HG03460 (cell line): ENCODE measurements at regions not wholly inside any gene's neighbourhood (a gene's known extent, or its start where the extent isn't known, plus 50 kb on each side); places are given as distances from the start of the nearest gene placed in this dataset.

Experiments used
- ATAC-seq: cut with Tn5 transposase; IDR thresholded peaks from one replicate; pipeline ENCODE4 v1.9.1; 2021; ENCODE audit not compliant: unreplicated experiment

DNA sequence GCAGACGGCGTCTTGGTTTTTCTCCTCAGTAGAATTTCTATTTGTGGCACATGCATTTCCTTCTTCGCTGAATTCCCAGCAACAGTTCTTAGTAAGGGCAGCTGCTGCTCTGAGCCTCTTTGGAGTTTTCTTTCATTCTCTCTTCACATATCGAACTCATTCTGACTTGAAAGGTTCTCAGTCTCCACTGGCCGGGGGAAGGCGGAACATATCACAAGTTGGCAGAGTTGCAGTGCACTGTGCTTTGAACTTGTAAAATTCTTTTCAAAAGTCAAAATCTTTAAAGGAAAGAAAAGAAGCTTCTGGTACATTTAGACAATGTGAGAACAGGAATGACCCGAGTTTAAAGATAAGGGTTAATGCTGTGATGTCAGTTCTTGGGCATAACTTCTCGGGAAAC lies 286.1 kb upstream of the MAP3K7 start:
- ATAC-seq: no peak

DNA sequence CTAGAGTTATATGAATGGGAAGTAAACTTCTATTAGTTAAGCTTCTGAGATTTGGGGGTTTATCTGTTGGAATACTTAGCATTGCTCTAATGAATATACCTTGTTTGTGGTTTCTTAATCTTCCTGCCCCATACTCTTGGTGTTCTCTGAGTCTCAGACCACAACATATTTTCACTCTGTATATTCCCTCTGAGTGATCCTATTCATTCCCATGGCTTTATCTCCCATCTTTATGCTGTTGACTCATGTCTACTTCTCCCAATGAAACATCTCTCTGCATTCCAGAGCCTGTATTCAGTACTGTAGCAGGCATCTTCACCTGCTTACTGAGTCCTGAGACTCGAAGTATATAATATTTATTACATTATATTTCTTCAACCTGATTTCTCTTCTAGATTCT lies 283.7 kb upstream of the MAP3K7 start:
- no peak for ATAC-seq

GRCh38 chr6:90868656-90869055 lies 281.8 kb upstream of the MAP3K7 start:
- ATAC-seq: no peak

DNA sequence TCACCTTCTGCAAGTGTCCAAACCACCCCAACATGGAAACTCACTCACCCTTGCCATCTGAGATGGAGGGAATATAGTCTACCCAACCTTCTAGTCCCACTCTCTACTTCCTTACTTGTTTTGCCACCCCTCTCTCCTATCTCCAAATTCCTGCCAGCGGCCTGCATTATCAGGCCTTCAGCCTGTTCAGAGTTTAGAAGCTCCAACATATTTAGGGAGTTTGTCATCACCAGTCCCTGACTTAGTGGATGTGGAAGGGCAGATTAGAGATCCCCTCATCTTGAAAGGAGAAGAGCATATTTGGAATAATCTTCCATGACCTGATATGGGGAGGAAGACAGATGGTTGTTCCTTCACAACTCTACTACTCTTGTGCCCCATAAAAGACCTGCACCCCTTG lies 281.4 kb upstream of the MAP3K7 start:
- no peak for ATAC-seq

GRCh38 chr6:90865513-90865912 lies 278.6 kb upstream of the MAP3K7 start:
- no peak for ATAC-seq

DNA sequence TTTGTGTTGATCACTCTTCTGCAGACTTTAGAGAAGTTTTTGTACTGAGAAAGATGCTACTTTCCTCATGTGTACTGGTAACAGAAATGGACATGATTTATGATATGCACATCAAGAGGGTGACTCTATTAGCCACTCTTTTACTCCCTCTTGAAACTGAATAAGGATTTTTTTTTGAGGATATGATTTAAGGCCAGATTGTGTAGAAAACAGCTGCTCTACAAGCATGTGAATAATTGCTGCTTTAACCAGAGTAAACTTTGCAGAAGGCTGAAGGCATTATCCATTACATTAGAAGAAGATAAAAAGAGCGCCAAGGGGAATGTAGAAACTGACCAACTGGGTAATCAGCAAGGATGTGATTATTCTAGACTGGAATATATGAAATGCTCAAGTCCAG lies 276.2 kb upstream of the MAP3K7 start:
- no peak for ATAC-seq

- no peak for ATAC-seq
Measured at GRCh38 chr6:90860822-90861601, 274.1 kb upstream of the MAP3K7 start.

DNA sequence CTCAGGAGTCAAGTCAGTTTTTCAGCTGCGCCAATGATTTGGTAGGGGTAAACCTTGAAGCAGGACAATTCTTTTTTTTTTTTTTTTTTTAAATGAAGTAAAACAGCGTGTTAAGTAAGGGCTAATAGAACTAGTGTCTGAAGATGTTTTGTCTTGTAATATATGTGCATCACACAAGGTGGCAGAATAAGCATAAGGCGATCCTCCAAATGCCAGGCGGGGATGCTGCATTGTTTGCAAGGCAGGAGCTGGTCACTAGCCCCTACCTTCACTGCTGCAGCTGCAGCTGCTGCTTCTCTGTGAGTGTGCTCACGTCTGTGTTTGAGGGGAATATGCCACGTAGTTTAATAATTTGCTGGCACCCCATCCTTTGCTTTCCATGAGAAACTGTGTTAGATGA lies 272.7 kb upstream of the MAP3K7 start:
- no peak for ATAC-seq

DNA sequence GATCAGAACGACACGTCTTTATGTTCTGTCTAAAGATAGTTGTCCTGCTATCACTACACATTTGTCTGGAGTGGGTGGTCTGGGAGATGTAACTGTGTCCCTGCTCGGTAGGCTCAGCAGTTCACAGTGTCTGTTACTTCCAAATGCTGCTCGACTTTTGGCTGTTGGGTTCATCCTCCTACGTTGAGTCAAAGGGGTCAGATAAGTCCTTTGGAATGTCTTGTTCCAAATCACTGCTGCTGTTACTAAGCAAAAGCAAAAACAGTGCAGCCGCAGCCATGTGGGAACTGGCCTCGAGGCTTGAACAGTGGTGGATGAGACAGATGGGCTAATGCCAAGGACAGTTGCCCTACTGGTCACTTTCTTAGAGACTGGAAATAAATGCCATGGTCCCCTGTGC lies 272.2 kb upstream of the MAP3K7 start:
- no peak for ATAC-seq

GRCh38 chr6:90849686-90850085 lies 262.8 kb upstream of the MAP3K7 start:
- ATAC-seq: no peak

DNA sequence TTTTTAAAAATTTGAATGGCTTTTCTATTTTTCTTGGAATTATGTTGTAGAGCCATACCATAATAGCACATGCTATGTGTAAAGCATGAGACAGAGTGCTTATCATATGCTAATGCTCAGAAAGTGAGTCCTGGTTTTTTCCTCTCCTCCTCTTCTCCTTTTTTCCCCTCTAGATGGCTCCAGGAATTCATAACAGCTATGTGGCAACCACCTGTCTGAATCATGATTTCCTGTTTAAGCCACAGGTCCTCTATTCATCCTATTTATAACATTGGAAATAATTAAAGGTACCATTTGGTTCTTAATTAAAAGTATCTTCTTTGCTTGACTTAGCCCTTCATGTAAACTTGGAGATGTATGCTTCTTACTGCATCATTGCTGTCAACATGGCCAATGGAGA lies 260.0 kb upstream of the MAP3K7 start:
- ATAC-seq: no peak

- ATAC-seq: no peak
Measured at GRCh38 chr6:90835596-90836212, 248.8 kb upstream of the MAP3K7 start.

DNA sequence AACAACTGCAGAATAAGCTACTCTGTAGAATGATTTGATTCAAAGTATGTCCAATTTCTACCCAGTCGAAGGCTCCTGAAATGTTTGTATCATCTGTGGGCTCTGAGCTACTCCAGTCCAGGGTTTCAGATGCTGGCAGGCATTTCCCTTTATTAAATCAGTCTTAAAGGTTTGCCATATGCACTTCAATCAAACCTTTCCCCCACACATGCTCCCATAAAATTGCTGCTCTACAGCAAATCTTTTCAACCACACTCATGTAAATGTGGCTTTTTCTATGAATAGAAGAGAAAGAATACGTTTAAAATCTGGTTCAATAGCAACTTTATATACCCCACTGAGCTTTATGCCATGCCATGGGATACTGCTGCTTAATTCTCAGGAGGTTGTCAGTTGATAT lies 242.4 kb upstream of the MAP3K7 start:
- ATAC-seq: no peak

- ATAC-seq: no peak
Measured at GRCh38 chr6:90820436-90820835, 233.6 kb upstream of the MAP3K7 start.

- ATAC-seq: no peak
Measured at GRCh38 chr6:90819483-90819882, 232.6 kb upstream of the MAP3K7 start.

- ATAC-seq: no peak
Measured at GRCh38 chr6:90818163-90818562, 231.3 kb upstream of the MAP3K7 start.

DNA sequence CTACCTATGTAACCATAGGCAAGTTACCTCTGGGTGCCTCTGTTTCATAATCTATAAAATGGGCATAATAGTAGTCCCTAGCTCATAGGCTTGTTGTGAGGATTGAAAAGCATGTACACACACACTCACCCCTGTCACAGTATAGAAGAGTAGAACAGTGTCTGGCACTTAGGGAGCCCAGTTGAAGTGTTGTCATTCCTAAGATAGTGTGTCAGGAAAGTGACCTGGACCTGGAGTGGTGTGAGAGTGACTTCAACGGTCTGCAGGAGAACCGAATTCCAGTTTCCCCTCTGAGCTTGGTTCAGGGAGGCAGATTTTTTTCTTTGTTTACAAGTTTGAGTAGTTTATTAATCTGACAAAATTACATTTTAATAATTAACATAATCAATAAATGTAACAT lies 229.9 kb upstream of the MAP3K7 start:
- no peak for ATAC-seq

DNA sequence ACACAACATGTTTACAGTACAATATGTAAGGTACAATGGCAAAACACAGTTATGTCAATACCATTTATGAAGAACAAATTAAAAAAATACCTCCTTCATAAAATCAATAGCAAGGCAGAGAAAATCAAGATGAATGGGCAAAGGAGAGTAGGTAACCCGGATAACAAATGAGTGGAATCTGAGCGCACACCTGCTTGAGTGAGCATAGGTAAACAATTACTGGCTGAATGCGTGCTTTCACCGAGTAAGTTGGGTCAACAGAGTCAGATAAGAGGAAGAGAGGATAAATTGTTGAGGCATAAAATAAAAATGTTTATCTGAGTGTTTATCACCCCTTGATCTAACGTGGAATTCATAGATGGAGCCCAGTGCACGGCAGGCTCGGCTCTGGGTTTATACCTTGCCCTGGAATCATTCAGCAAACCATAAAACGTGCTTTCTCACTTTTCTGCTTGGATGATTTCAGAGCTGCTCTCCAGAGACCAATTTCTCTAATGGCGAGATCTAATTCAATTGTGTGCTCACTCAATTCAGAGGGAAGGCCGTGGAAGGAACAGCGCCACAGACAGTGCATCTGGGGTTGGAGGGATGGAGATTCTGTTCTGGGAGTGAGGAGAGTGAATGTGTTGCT lies 224.8 kb upstream of the MAP3K7 start:
- ATAC-seq: no peak

DNA sequence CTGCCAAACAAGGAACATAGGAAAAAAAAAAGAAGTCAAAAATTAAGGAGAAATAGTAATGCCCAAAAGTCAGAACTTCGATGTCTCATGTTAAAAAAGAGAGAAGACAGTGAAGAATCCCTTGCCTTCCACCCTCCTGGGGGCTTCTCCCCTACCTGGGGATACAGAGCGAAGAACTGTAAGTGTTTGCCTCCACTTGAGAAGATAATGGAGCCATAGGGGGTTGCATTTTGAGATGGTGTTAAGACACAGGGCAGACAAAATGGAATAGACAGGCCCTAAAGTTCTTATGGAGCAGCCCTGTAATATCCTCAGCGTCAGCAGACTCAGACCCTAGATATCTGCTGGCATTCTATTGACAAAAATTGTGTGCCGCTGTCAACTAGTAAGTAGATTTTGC lies 222.2 kb upstream of the MAP3K7 start:
- ATAC-seq: no peak

DNA sequence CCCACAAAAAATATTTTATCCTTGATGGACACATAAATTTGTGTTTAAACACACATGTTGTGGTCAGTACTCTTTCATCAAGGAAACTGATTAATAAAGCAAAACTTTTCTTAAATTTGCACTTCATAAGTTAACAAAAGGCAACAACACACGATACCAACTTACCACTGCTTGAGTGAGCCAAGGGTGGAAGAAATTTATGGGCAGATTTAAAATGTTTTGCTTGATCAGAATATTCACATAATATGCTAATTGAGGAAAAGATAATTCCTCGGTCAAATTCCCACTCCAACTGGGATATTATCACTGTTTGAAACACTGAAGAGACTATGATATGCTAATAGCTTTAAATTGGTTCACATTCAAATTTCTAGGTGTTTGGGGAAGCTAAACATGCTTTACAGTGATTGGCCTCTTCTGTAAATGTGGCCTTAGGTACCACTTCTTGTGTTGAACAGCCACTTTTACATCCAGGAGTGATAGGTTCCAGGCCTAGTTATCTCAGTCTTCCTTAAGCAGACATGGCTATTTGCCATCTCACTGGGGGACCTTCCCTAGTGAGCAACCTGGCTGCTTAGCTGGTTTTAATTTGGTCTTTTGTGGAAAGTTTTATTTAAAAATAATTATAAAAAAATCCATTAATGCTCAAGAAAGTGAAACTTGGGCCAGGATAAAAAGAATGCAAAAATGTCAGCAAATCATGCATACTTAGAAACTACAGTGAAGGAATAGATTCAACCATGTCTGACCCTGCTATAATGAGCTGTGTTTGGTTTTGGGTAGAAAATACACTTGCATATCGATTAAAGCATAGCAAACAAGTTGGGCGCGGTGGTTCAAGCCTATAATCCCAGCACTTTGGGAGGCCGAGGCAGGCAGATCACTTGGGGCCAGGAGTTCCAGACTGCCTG lies 221.2 kb upstream of the MAP3K7 start:
- no peak for ATAC-seq

DNA sequence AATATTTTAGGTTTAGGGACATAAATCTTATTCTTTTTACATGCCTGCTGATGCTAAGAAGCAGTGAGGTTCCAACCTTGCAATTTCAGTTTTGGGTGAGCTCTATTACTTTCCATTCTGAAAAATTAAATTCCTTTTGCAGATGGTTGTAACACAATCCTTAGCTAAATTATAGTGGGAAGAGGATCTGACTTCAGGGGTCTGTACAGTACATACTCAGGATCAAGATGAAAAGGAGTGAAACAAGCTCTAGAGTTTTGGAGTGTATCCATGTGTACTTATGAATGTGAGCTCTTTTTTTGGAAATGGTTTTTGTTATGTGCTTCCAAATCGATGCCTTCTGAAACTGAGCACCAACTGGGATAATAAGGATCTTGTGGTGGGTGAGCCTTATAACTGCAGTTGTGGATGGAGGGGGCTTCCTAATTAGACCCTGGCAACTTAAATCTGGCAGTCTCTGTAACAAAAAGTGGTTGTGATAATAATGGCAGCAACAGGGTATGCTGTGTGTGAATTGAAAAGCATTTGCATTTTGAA lies 218.8 kb upstream of the MAP3K7 start:
- no peak for ATAC-seq
